ENCODE measurements at regions not wholly inside any gene's neighbourhood (a gene's known extent, or its start where the extent isn't known, plus 50 kb on each side); places are given as distances from the start of the nearest gene placed in this dataset.

DNA sequence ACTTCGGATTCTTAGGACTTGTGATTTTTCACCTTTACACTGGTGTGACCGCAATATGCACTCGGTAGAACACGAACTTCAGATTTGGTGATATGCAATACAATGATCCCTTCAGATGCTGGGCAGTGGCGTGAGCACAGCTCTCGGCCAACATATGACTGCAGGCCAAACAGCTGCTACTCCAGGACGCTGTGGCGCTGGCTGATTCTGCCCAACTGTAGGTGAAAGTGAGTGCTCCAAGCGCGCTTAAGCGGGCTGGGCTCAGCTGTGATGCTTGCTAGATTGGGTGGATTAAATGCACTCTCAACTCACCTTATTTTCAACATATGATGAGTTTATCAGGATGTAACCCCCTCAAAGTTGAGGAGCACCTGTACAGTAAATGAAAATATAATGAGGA lies 137.6 kb upstream of the RET start:
- POLR2A ChIA-PET, result no interaction called here
- CTCF ChIA-PET, result no interaction called here

DNA sequence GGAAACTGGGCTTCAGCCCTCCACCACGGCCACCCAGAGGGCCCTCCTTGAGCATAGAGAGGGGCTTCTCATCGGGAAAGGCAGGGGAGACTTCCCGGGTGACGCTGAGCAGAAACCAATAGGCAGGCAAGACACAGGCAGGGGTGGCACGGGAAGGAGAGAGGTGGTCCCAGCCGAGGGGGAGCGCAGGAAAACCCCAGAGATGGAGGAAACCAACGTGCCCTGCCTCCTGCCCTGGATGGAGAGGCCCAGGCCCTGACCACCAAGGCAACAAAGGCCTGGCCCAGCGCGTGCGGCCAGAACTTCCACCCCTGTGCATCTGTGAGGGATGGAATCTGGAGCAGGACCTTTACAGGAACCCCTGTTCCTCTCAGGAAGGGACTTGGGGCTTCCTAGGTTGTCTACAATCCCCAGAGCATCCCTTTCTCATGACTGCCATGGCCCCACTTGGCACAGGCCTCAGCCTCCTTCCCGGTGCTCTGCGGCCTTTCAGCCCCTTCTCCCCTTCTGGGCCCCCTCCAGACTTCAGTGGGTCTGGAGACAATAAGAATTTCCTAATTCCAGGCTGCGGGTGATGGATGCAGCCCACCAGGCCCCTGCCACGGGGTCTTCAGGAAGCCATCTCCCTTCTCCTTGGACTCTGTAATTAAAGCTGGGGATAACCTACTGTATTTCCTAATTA lies 137.0 kb upstream of the RET start:
- Histone ChIP-seq H3K36me3 (ENCODE audit: control insufficient read depth in 2 of 2, insufficient read depth in 1 of 2, low read length in 2 of 2) (no peaks in the 10 kb centered on the region), H3K27ac (ENCODE audit: extremely low read depth, low read depth, low read length) (no peak overlapping the region), H3K9me3 (ENCODE audit: control insufficient read depth, insufficient read depth, low read depth, low read length) (no peaks in the 10 kb centered on the region), H3K4me1 (ENCODE audit: control insufficient read depth, insufficient read depth, low read length) (no peaks in the 10 kb centered on the region), H3K4me3 (ENCODE audit: low read depth, low read length) (no peak overlapping the region)
- CTCF ChIA-PET, result no interaction called here
- POLR2A ChIA-PET, result no interaction called here
- TF ChIP-seq ZNF292 (tag by site-specific recombination; IDR thresholded peaks at IDR 0.05; ENCODE audit: borderline replicate concordance, low read depth), result no peak

More for the DNA sequence above, 137.6 kb upstream of the RET start:
- H3K4me1 ChIP-seq (ENCODE audit: control insufficient read depth, insufficient read depth, low read length), result no peaks in the 10 kb centered on the region
- H3K36me3 ChIP-seq (ENCODE audit: control insufficient read depth in 2 of 2, insufficient read depth in 1 of 2, low read length in 2 of 2), result no peaks in the 10 kb centered on the region
- no peaks in the 10 kb centered on the region for H3K9me3 ChIP-seq (ENCODE audit: control insufficient read depth, insufficient read depth, low read depth, low read length)
- H3K27ac ChIP-seq (ENCODE audit: extremely low read depth, low read depth, low read length), result no peak overlapping the region
- TF ChIP-seq KLF7 (tag by site-specific recombination; IDR thresholded peaks at IDR 0.05; ENCODE audit: borderline replicate concordance), result no peak
- no peak for TF ChIP-seq ZNF776 (tag by site-specific recombination; IDR thresholded peaks at IDR 0.05; ENCODE audit: borderline replicate concordance)
- no peak for TF ChIP-seq ZNF423 (tag by site-specific recombination; IDR thresholded peaks at IDR 0.05)
- TF ChIP-seq ZNF223 (tag by site-specific recombination; IDR thresholded peaks at IDR 0.05), result no peak
- TF ChIP-seq ZNF701 (tag by site-specific recombination; IDR thresholded peaks at IDR 0.05), result no peak
- no peak overlapping the region for H3K4me3 ChIP-seq (ENCODE audit: low read depth, low read length)

DNA sequence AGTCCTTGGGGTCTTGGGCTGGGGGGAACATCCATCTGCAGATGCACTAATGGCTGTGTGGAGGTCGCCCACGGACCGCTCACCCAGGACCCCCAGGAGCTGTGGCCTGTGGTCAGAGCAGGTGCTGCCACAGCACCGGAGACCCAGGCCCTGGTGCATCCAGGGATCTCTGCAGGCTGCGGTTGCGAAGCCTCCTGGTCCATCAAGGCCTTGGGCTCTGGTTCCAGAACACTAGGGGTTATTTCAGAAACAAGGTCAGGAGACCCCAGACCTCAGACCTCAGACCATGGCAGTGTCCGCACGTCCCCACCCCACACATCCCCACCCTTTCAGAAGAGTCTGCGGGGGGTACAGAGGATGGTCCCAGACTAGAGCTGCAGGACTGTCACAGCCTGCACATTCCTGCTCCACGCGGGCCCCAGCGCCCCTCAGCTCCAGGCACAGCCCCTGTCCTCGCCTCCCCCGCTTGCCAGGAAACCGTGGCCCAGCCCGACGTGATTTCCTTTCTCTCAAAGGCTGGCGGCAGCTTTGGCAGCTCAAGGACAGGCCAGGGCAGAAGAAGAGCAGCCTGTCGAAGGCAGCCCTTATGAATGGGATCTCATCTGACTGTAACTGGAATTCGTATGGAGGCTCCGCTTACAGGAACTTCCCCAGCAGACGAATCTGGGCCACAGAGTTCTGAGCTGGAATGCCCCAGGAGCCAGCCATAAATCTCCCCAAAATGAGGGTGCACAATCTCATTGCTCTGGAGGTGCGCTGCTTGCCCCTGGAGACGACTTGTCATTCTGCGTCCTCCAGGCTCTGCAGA lies 136.2 kb upstream of the RET start:
- H3K9me3 ChIP-seq (ENCODE audit: control insufficient read depth, insufficient read depth, low read depth, low read length), result no peaks in the 10 kb centered on the region
- H3K27ac ChIP-seq (ENCODE audit: extremely low read depth, low read depth, low read length), result no peak overlapping the region
- no peaks in the 10 kb centered on the region for H3K4me1 ChIP-seq (ENCODE audit: control insufficient read depth, insufficient read depth, low read length)
- POLR2A ChIA-PET, result no interaction called here
- TF ChIP-seq FEZF1 (tag by site-specific recombination; IDR thresholded peaks at IDR 0.05) (no peak), ZNF677 (tag by site-specific recombination; IDR thresholded peaks at IDR 0.05) (no peak)
- CTCF ChIA-PET, result no interaction called here
- H3K4me3 ChIP-seq (ENCODE audit: low read depth, low read length), result no peak overlapping the region
- H3K36me3 ChIP-seq (ENCODE audit: control insufficient read depth in 2 of 2, insufficient read depth in 1 of 2, low read length in 2 of 2), result no peaks in the 10 kb centered on the region

DNA sequence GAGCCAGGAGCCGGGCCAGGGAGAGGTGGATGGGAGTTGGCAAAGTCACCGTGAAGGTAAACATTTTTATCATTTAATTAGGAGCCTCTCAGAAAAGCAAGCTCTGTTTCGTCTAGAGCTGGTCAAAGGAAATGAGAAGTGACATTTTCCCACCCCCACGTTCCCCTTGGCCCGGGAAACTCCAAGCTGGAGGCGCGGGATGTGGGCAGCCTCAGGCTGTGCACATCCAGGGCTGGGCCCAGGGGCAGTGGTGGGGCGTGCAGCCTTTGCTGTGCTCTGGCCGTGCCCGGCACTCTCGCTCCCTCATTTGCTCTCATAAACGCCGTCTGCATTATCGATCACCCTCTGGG lies 135.6 kb upstream of the RET start:
- TF ChIP-seq EGR2 (tag by site-specific recombination; IDR thresholded peaks at IDR 0.05; ENCODE audit: low read depth) (peak; percentile 34), RBAK (tag by site-specific recombination; IDR thresholded peaks at IDR 0.05) (no peak), ZNF140 (tag by site-specific recombination; IDR thresholded peaks at IDR 0.05) (no peak), ZFHX2 (tag by site-specific recombination; conservative IDR thresholded peaks at IDR 0.05) (0 out of 2 replicates have a peak, but pooled peaks have one; percentile 16), BCL11B (tag by site-specific recombination; IDR thresholded peaks at IDR 0.05; ENCODE audit: low read depth) (no peak), ZNF610 (tag by site-specific recombination; IDR thresholded peaks at IDR 0.05; ENCODE audit: borderline replicate concordance) (no peak)
- TF ChIP-seq, protein P1, sequence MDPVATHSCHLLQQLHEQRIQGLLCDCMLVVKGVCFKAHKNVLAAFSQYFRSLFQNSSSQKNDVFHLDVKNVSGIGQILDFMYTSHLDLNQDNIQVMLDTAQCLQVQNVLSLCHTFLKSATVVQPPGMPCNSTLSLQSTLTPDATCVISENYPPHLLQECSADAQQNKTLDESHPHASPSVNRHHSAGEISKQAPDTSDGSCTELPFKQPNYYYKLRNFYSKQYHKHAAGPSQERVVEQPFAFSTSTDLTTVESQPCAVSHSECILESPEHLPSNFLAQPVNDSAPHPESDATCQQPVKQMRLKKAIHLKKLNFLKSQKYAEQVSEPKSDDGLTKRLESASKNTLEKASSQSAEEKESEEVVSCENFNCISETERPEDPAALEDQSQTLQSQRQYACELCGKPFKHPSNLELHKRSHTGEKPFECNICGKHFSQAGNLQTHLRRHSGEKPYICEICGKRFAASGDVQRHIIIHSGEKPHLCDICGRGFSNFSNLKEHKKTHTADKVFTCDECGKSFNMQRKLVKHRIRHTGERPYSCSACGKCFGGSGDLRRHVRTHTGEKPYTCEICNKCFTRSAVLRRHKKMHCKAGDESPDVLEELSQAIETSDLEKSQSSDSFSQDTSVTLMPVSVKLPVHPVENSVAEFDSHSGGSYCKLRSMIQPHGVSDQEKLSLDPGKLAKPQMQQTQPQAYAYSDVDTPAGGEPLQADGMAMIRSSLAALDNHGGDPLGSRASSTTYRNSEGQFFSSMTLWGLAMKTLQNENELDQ (tag by site-specific recombination; IDR thresholded peaks at IDR 0.05; ENCODE audit: low read depth), result no peak
- H3K4me1 ChIP-seq (ENCODE audit: control insufficient read depth, insufficient read depth, low read length), result no peaks in the 10 kb centered on the region
- no peaks in the 10 kb centered on the region for H3K36me3 ChIP-seq (ENCODE audit: control insufficient read depth in 2 of 2, insufficient read depth in 1 of 2, low read length in 2 of 2)
- CTCF ChIA-PET, result no interaction called here
- no peak overlapping the region for H3K27ac ChIP-seq (ENCODE audit: extremely low read depth, low read depth, low read length)
- no peaks in the 10 kb centered on the region for H3K9me3 ChIP-seq (ENCODE audit: control insufficient read depth, insufficient read depth, low read depth, low read length)
- POLR2A ChIA-PET, result no interaction called here
- no peak overlapping the region for H3K4me3 ChIP-seq (ENCODE audit: low read depth, low read length)

Data from HEK293 (cell line).